ENCODE measurements at regions not wholly inside any gene's neighbourhood (a gene's known extent, or its start where the extent isn't known, plus 50 kb on each side); places are given as distances from the start of the nearest gene placed in this dataset.

DNA sequence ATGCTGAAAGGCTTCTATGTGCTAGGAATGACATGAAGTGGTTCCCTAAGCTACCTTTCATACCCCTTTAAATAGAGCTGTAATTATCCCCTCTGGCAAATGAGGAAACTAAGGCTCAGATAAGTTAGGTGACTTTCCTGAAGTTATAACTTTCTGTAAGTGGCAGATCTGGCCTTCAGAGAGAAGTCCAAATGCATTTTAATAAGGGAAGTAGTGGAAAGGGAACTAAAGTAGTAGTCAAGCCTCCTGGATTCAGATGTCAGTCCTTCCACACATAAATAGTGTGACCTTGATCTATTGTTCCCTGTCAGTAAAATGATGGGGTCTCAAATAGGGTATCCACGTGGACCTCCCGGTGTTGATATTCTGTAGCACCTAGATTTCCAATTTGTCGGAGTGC, 277.7 kb downstream of the EDEM1 start:
- TF ChIP-seq POLR2A (IDR thresholded peaks at IDR 0.05) (no peak), EP300 (IDR thresholded peaks at IDR 0.05) (no peak)
- TF ChIP-seq, protein P1, sequence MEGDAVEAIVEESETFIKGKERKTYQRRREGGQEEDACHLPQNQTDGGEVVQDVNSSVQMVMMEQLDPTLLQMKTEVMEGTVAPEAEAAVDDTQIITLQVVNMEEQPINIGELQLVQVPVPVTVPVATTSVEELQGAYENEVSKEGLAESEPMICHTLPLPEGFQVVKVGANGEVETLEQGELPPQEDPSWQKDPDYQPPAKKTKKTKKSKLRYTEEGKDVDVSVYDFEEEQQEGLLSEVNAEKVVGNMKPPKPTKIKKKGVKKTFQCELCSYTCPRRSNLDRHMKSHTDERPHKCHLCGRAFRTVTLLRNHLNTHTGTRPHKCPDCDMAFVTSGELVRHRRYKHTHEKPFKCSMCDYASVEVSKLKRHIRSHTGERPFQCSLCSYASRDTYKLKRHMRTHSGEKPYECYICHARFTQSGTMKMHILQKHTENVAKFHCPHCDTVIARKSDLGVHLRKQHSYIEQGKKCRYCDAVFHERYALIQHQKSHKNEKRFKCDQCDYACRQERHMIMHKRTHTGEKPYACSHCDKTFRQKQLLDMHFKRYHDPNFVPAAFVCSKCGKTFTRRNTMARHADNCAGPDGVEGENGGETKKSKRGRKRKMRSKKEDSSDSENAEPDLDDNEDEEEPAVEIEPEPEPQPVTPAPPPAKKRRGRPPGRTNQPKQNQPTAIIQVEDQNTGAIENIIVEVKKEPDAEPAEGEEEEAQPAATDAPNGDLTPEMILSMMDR (IDR thresholded peaks at IDR 0.05) = no peak
